A673 (cell line): ENCODE measurements at regions not wholly inside any gene's neighbourhood (a gene's known extent, or its start where the extent isn't known, plus 50 kb on each side); places are given as distances from the start of the nearest gene placed in this dataset.

Experiments used
- BruUV-seq: library from RNA; stranded (reverse); fragments of 400-500 nt; replicated peaks from 2 replicates; lab custom pipeline; 2021; lab: Mats Ljungman, UMichigan
- CTCF ChIA-PET: fragments of 300-600 bp; sonication (Branson Sonifier 250); formaldehyde crosslinking; loops from one replicate; lab custom pipeline; 2022; ENCODE audit warnings: antibody characterized with exemption; lab: Charles Lee
- POLR2A ChIA-PET: fragments of 300-600 bp; sonication (Branson Sonifier 250); formaldehyde crosslinking; loops from one replicate; lab custom pipeline; 2022; ENCODE audit warnings: antibody characterized with exemption; ENCODE audit not compliant: low non-redundant PET; lab: Charles Lee
- DNase-seq: peaks from one replicate; pipeline ENCODE4 v3.0.0-alpha.2; 2015; ENCODE audit warnings: low spot score
- H3K27ac ChIP-seq: fragments of 200-600 bp; sonication (generic); 2 replicates; pipeline ENCODE4 v1.5.1; 2016; ENCODE audit warnings: mixed run types, low read depth, mild to moderate bottlenecking, mixed read lengths, antibody characterized with exemption, low read length; ENCODE audit not compliant: poor library complexity, severe bottlenecking
- H3K27me3 ChIP-seq: fragments of 200-600 bp; sonication (generic); replicated peaks from 2 replicates; pipeline ENCODE4 v1.6.1; 2017; ENCODE audit warnings: mixed run types, low read depth, mild to moderate bottlenecking, mixed read lengths, antibody characterized with exemption, low read length; ENCODE audit not compliant: insufficient read depth, poor library complexity
- H3K36me3 ChIP-seq: fragments of 200-600 bp; sonication (generic); 2 replicates; pipeline ENCODE4 v1.6.1; 2016; ENCODE audit warnings: mixed run types, mild to moderate bottlenecking, mixed read lengths, antibody characterized with exemption, low read length; ENCODE audit not compliant: insufficient read depth, poor library complexity, severe bottlenecking
- H3K4me1 ChIP-seq: fragments of 200-600 bp; sonication (generic); 2 replicates; pipeline ENCODE4 v1.6.1; 2017; ENCODE audit warnings: mixed run types, mild to moderate bottlenecking, mixed read lengths, antibody characterized with exemption, low read length; ENCODE audit not compliant: insufficient read depth, poor library complexity, severe bottlenecking
- H3K4me3 ChIP-seq: fragments of 200-600 bp; sonication (generic); 2 replicates; pipeline ENCODE4 v1.5.1; 2016; ENCODE audit warnings: low read depth, mixed run types, mild to moderate bottlenecking, mixed read lengths, low read length; ENCODE audit not compliant: poor library complexity, severe bottlenecking
- H3K9me3 ChIP-seq: fragments of 200-600 bp; sonication (generic); 2 replicates; pipeline ENCODE4 v1.6.1; 2016; ENCODE audit warnings: mixed run types, low read depth, mild to moderate bottlenecking, mixed read lengths, antibody characterized with exemption, low read length; ENCODE audit not compliant: poor library complexity, severe bottlenecking
- EZH2 ChIP-seq: fragments of 200-600 bp; sonication (generic); IDR thresholded peaks from 2 replicates; pipeline ENCODE4 v1.6.1; 2017; ENCODE audit warnings: borderline replicate concordance, low read depth, mild to moderate bottlenecking, mixed read lengths, antibody characterized with exemption, low read length; ENCODE audit not compliant: poor library complexity, severe bottlenecking
- intact Hi-C: fragments of 100-400 bp; cut with micrococcal nuclease; formaldehyde crosslinking; loops from one replicate; pipeline ENCODE4 v1.10.0; 2022; ENCODE audit not compliant: unreplicated experiment
- TF ChIP-seq, protein P1 (sequence below): fragments of 300-800, 200-600 bp; sonication (generic); conservative IDR thresholded peaks from 2 replicates; pipeline ENCODE4 v1.5.1; 2017; ENCODE audit warnings: low read depth, mild to moderate bottlenecking, antibody characterized with exemption, low read length, moderate library complexity, mixed read lengths

- Histone ChIP-seq H3K4me1 (no peaks in the 10 kb centered on the region), H3K9me3 (peaks cover 6% of the 10 kb centered on the region), H3K4me3 (no peak overlapping the region), H3K27me3 (no peaks in the 10 kb centered on the region), H3K36me3 (no peaks in the 10 kb centered on the region), H3K27ac (no peak overlapping the region)
- TF ChIP-seq, protein P1, sequence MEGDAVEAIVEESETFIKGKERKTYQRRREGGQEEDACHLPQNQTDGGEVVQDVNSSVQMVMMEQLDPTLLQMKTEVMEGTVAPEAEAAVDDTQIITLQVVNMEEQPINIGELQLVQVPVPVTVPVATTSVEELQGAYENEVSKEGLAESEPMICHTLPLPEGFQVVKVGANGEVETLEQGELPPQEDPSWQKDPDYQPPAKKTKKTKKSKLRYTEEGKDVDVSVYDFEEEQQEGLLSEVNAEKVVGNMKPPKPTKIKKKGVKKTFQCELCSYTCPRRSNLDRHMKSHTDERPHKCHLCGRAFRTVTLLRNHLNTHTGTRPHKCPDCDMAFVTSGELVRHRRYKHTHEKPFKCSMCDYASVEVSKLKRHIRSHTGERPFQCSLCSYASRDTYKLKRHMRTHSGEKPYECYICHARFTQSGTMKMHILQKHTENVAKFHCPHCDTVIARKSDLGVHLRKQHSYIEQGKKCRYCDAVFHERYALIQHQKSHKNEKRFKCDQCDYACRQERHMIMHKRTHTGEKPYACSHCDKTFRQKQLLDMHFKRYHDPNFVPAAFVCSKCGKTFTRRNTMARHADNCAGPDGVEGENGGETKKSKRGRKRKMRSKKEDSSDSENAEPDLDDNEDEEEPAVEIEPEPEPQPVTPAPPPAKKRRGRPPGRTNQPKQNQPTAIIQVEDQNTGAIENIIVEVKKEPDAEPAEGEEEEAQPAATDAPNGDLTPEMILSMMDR, result no peak
- TF ChIP-seq EZH2, result no peak
- POLR2A ChIA-PET, result no interaction called here
- CTCF ChIA-PET, result no interaction called here
- intact Hi-C loops, result no loop called here
- BruUV-seq, result no TSS peak
- no peak for DNase-seq
Observed at GRCh38 chr5:8766448-8766847, 779.4 kb downstream of the SEMA5A start.

- BruUV-seq, result no TSS peak
- POLR2A ChIA-PET, result no interaction called here
- Histone ChIP-seq H3K27me3 (no peaks in the 10 kb centered on the region), H3K36me3 (no peaks in the 10 kb centered on the region), H3K9me3 (peaks cover 13% of the 10 kb centered on the region), H3K4me3 (no peak overlapping the region), H3K4me1 (no peaks in the 10 kb centered on the region), H3K27ac (no peak overlapping the region)
- no peak for TF ChIP-seq EZH2
- TF ChIP-seq, protein P1, result no peak
- intact Hi-C loops, result no loop called here
- DNase-seq, result no peak
- CTCF ChIA-PET, result no interaction called here
Observed at GRCh38 chr5:8767111-8767510, 778.8 kb downstream of the SEMA5A start.

GRCh38 chr5:8767746-8768145 is 778.1 kb downstream of the SEMA5A start:
- no peak for DNase-seq
- H3K27ac ChIP-seq, result no peak overlapping the region
- H3K4me3 ChIP-seq, result no peak overlapping the region
- BruUV-seq, result no TSS peak
- peaks cover 14% of the 10 kb centered on the region for H3K9me3 ChIP-seq
- POLR2A ChIA-PET, result no interaction called here
- TF ChIP-seq EZH2, result no peak
- TF ChIP-seq, protein P1, result no peak
- no peaks in the 10 kb centered on the region for H3K27me3 ChIP-seq
- no peaks in the 10 kb centered on the region for H3K4me1 ChIP-seq
- intact Hi-C loops, result no loop called here
- H3K36me3 ChIP-seq, result no peaks in the 10 kb centered on the region
- CTCF ChIA-PET, result no interaction called here
